Vagina (tissue), 2 donors: ENCODE measurements at regions not wholly inside any gene's neighbourhood (a gene's known extent, or its start where the extent isn't known, plus 50 kb on each side); places are given as distances from the start of the nearest gene placed in this dataset.

Experiments used
- POLR2A ChIP-seq, 2 donors: fragments of 450-650 bp; IDR thresholded peaks; one replicate each; pipeline ENCODE4 v1.6.1; 2017; ENCODE audit warnings: antibody characterized with exemption in 2 of 2, mild to moderate bottlenecking in 2 of 2, moderate library complexity in 2 of 2
- POLR2AphosphoS5 ChIP-seq, 2 donors: sonication (generic); formaldehyde crosslinking; IDR thresholded peaks; one replicate each; pipeline ENCODE4 v1.9.0; 2017; ENCODE audit warnings: antibody characterized with exemption in 2 of 2, mild to moderate bottlenecking in 2 of 2, low read depth in 1 of 2; ENCODE audit not compliant: insufficient read depth in 1 of 2
- TF ChIP-seq, protein P1 (sequence below), 3 experiments: fragments of 450-650 bp in 2 of 3; fragments of 200-600 bp in 1 of 3; sonication (generic) in 1 of 3; IDR thresholded peaks; one replicate each; pipeline ENCODE4 v1.5.1; 2017 to 2019; ENCODE audit warnings: antibody characterized with exemption in 3 of 3, mild to moderate bottlenecking in 2 of 3, moderate library complexity in 2 of 3

DNA sequence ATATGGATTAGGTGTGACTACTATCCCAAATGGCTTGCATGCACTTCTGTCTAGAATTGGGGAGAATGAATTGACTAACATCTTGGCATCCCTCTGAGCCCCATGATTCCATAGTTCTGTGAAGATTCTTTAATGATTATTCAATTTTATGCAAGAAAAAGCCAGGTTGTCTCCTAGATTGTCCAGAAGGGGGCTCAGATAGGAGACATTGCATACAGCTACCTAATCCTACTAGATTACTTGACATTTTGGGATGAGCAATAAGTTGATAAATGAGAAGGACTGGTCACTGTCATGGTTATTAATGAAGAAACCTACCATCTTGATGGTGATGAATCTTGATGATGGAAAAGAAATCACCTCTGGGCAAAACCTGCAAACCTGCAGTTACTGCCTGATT, 117.0 kb downstream of the CARTPT start:
- no peak for TF ChIP-seq POLR2A (IDR thresholded peaks at IDR 0.05)
- TF ChIP-seq, protein P1, sequence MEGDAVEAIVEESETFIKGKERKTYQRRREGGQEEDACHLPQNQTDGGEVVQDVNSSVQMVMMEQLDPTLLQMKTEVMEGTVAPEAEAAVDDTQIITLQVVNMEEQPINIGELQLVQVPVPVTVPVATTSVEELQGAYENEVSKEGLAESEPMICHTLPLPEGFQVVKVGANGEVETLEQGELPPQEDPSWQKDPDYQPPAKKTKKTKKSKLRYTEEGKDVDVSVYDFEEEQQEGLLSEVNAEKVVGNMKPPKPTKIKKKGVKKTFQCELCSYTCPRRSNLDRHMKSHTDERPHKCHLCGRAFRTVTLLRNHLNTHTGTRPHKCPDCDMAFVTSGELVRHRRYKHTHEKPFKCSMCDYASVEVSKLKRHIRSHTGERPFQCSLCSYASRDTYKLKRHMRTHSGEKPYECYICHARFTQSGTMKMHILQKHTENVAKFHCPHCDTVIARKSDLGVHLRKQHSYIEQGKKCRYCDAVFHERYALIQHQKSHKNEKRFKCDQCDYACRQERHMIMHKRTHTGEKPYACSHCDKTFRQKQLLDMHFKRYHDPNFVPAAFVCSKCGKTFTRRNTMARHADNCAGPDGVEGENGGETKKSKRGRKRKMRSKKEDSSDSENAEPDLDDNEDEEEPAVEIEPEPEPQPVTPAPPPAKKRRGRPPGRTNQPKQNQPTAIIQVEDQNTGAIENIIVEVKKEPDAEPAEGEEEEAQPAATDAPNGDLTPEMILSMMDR (IDR thresholded peaks at IDR 0.05): no peak
- TF ChIP-seq POLR2AphosphoS5 (IDR thresholded peaks at IDR 0.05; ENCODE audit: insufficient read depth in 1 of 2, low read depth in 1 of 2): no peak
